HCT116 (cell line): ENCODE measurements at regions not wholly inside any gene's neighbourhood (a gene's known extent, or its start where the extent isn't known, plus 50 kb on each side); places are given as distances from the start of the nearest gene placed in this dataset.

Source experiments
- ATAC-seq: fragments of 200-7000 bp; cut with Tn5 transposase; 2 replicates; pipeline ENCODE4 v1.9.1; 2020; ENCODE audit warnings: mild to moderate bottlenecking, moderate library complexity
- BruUV-seq: library from RNA; stranded (reverse); fragments of 400-500 nt; replicated peaks from 2 replicates; lab custom pipeline; 2021; lab: Mats Ljungman, UMichigan
- CTCF ChIA-PET: fragments of 300-600 bp; sonication (Branson Sonifier 250); formaldehyde crosslinking; loops from one replicate; lab custom pipeline; 2021; ENCODE audit warnings: antibody characterized with exemption; lab: Charles Lee
- POLR2A ChIA-PET: fragments of 300-600, 350-600 bp; sonication (Branson Sonifier 250); formaldehyde crosslinking; loops from one replicate; lab custom pipeline; 2021; ENCODE audit warnings: antibody characterized with exemption; lab: Charles Lee
- RAD21 ChIA-PET, 2 experiments: fragments of 300-600 bp; sonication (Branson Sonifier 250); formaldehyde crosslinking; loops; one replicate each; lab custom pipeline; 2023; ENCODE audit warnings: low total read pairs in 2 of 2; ENCODE audit not compliant: uncharacterized antibody in 2 of 2, unreplicated experiment in 2 of 2, low non-redundant PET in 1 of 2; lab: Charles Lee
- DNase-seq: peaks from one replicate; pipeline ENCODE4 v3.0.0-alpha.2; 2010; ENCODE audit warnings: low read depth, low spot score
- H2AFZ ChIP-seq: fragments of 200-600 bp; shearing (Covaris generic), sonication (generic); 2 replicates; pipeline ENCODE4 v1.6.1; 2017; ENCODE audit warnings: low read depth, mixed run types, mixed read lengths, antibody characterized with exemption, low read length; ENCODE audit not compliant: poor library complexity, severe bottlenecking
- H3K27ac ChIP-seq: 2 replicates; pipeline ENCODE4 v1.5.1; 2012; ENCODE audit warnings: low read depth, low read length
- H3K27me3 ChIP-seq: fragments of 200-600 bp; sonication (generic); 2 replicates; pipeline ENCODE4 v1.6.1; 2016; ENCODE audit warnings: mixed run types, low read length, mixed read lengths; ENCODE audit not compliant: insufficient read depth
- H3K36me3 ChIP-seq, 2 experiments: fragments of 200-500 bp in 1 of 2; fragments of 200-600 bp in 1 of 2; sonication (Bioruptor generic) in 1 of 2; sonication (generic) in 1 of 2; 2 replicates each; pipeline versions ENCODE4 v1.5.1 to v1.6.1; 2014 to 2016; ENCODE audit warnings: low read length in 2 of 2, inconsistent platforms in 1 of 2, mixed read lengths in 1 of 2, mixed run types in 1 of 2; ENCODE audit not compliant: insufficient read depth in 2 of 2, control insufficient read depth in 1 of 2
- H3K4me1 ChIP-seq, 2 experiments: fragments of 200-600 bp in 1 of 2; sonication (generic) in 1 of 2; 2 replicates each; pipeline versions ENCODE4 v1.5.1 to v1.6.1; 2012 to 2017; ENCODE audit warnings: low read length in 2 of 2, inconsistent platforms in 1 of 2, mild to moderate bottlenecking in 1 of 2, mixed read lengths in 1 of 2, mixed run types in 1 of 2, moderate library complexity in 1 of 2; ENCODE audit not compliant: insufficient read depth in 2 of 2, control insufficient read depth in 1 of 2
- H3K4me2 ChIP-seq: fragments of 200-600 bp; sonication (generic); 2 replicates; pipeline ENCODE4 v1.6.1; 2017; ENCODE audit warnings: mixed run types, low read length, mixed read lengths
- H3K4me3 ChIP-seq, 2 experiments: fragments of 200-600 bp in 1 of 2; sonication (generic) in 1 of 2; replicated peaks in 1 of 2; 2 replicates each; pipeline ENCODE4 v1.5.1; 2011 to 2016; ENCODE audit warnings: low read length in 2 of 2, control low read depth in 1 of 2, low read depth in 1 of 2, mild to moderate bottlenecking in 1 of 2, mixed read lengths in 1 of 2, mixed run types in 1 of 2
- H3K79me2 ChIP-seq: fragments of 200-600 bp; sonication (generic); 2 replicates; pipeline ENCODE4 v1.6.1; 2017; ENCODE audit warnings: mild to moderate bottlenecking, mixed run types, low read length, moderate library complexity, mixed read lengths; ENCODE audit not compliant: insufficient read depth
- H3K9ac ChIP-seq: fragments of 200-600 bp; sonication (generic); 2 replicates; pipeline ENCODE4 v1.6.1; 2016; ENCODE audit warnings: low read length, mixed read lengths
- H3K9me2 ChIP-seq: fragments of 200-600 bp; sonication (generic), shearing (Covaris generic); 2 replicates; pipeline ENCODE4 v1.6.1; 2017; ENCODE audit warnings: mixed run types, mild to moderate bottlenecking, moderate library complexity; ENCODE audit not compliant: insufficient read depth
- H3K9me3 ChIP-seq, 2 experiments: fragments of 200-500 bp in 1 of 2; fragments of 200-600 bp in 1 of 2; sonication (Bioruptor generic) in 1 of 2; sonication (generic) in 1 of 2; 2 replicates each; pipeline ENCODE4 v1.6.1; 2014 to 2017; ENCODE audit warnings: low read length in 2 of 2, mixed read lengths in 2 of 2, inconsistent platforms in 1 of 2, low read depth in 1 of 2, mild to moderate bottlenecking in 1 of 2, mixed run types in 1 of 2, moderate library complexity in 1 of 2; ENCODE audit not compliant: control insufficient read depth in 1 of 2, insufficient read depth in 1 of 2
- H4K20me1 ChIP-seq: fragments of 200-600 bp; sonication (generic), shearing (Covaris generic); 2 replicates; pipeline ENCODE4 v1.6.1; 2017; ENCODE audit warnings: mixed run types, mild to moderate bottlenecking, moderate library complexity; ENCODE audit not compliant: insufficient read depth
- CBX3 ChIP-seq: IDR thresholded peaks from 2 replicates; pipeline ENCODE4 v1.6.1; 2012; ENCODE audit warnings: low read depth
- CEBPB ChIP-seq: IDR thresholded peaks from 2 replicates; pipeline ENCODE4 v1.6.1; 2012; ENCODE audit warnings: low read depth
- EGR1 ChIP-seq: IDR thresholded peaks from 2 replicates; pipeline ENCODE4 v1.6.1; 2012; ENCODE audit warnings: low read depth
- ELF1 ChIP-seq: IDR thresholded peaks from 2 replicates; pipeline ENCODE4 v1.6.1; 2012; ENCODE audit warnings: low read depth, borderline replicate concordance
- EZH2 ChIP-seq: fragments of 200-600 bp; sonication (generic); IDR thresholded peaks from 2 replicates; pipeline ENCODE4 v1.6.1; 2017; ENCODE audit warnings: antibody characterized with exemption, mixed run types
- FOSL1 ChIP-seq: IDR thresholded peaks from 2 replicates; pipeline ENCODE4 v1.6.1; 2012; ENCODE audit warnings: low read depth
- JUND ChIP-seq: IDR thresholded peaks from 2 replicates; pipeline ENCODE4 v1.6.1; 2012
- POLR2A ChIP-seq: IDR thresholded peaks from 2 replicates; pipeline ENCODE4 v1.7.0; 2011; ENCODE audit warnings: borderline replicate concordance; ENCODE audit not compliant: insufficient read depth, insufficient read length; ENCODE audit errors: extremely low read depth
- POLR2AphosphoS5 ChIP-seq: IDR thresholded peaks from 2 replicates; pipeline ENCODE4 v1.6.1; 2011; ENCODE audit warnings: mild to moderate bottlenecking, low read depth, low read length, moderate library complexity
- RAD21 ChIP-seq: IDR thresholded peaks from 2 replicates; pipeline ENCODE4 v1.6.1; 2012; ENCODE audit warnings: low read depth, mild to moderate bottlenecking
- YY1 ChIP-seq: IDR thresholded peaks from 2 replicates; pipeline ENCODE4 v1.6.1; 2011; ENCODE audit warnings: low read length, low read depth, moderate library complexity, mild to moderate bottlenecking; ENCODE audit not compliant: insufficient replicate concordance; ENCODE audit errors: extremely low read depth
- ZFX ChIP-seq: fragments of 450-650 bp; IDR thresholded peaks from 2 replicates; pipeline ENCODE4 v1.6.1; 2017
- ZNF274 ChIP-seq: fragments of 200-500 bp; sonication (Bioruptor generic); IDR thresholded peaks from 2 replicates; pipeline ENCODE4 v1.6.1; 2014; ENCODE audit warnings: mild to moderate bottlenecking, low read depth, low read length, inconsistent platforms
- intact Hi-C: fragments of 100-400 bp; cut with micrococcal nuclease; formaldehyde crosslinking; loops from 2 replicates; pipeline ENCODE4 v1.10.0; 2022
- TF ChIP-seq, protein P1 (sequence below): IDR thresholded peaks from 2 replicates; pipeline ENCODE4 v1.6.1; 2012; ENCODE audit warnings: low read depth
- TF ChIP-seq, protein P2 (sequence below): IDR thresholded peaks from 2 replicates; pipeline ENCODE4 v1.6.1; 2012
- TF ChIP-seq, protein P3 (sequence below): IDR thresholded peaks from 2 replicates; pipeline ENCODE4 v1.6.1; 2012

DNA sequence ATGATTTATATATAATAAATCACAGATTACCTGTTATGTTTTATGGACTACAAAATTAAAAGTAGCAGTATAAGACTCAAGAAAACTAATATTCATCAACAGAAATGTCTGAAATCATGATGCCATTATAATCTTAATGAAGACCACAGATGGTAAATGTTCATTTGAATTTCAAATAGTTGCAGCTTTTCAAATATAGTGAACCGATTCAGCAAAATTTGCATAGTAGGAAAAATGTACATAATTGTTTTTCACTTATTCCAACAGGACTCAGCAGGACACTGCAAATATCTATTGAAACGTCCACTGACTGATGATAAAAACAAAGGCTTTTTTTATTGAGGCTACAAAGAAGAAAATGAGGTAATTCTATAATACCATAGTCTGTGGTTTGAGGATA is 51.2 kb upstream of the LSM8 start:
- RAD21 ChIA-PET, result no interaction called here
- TF ChIP-seq FOSL1 (no peak), POLR2AphosphoS5 (no peak), CBX3 (no peak), POLR2A (no peak), ZNF274 (no peak), YY1 (no peak), ZFX (no peak), RAD21 (no peak), EZH2 (no peak), CEBPB (no peak), EGR1 (no peak), JUND (no peak), ELF1 (no peak)
- TF ChIP-seq, protein P1, sequence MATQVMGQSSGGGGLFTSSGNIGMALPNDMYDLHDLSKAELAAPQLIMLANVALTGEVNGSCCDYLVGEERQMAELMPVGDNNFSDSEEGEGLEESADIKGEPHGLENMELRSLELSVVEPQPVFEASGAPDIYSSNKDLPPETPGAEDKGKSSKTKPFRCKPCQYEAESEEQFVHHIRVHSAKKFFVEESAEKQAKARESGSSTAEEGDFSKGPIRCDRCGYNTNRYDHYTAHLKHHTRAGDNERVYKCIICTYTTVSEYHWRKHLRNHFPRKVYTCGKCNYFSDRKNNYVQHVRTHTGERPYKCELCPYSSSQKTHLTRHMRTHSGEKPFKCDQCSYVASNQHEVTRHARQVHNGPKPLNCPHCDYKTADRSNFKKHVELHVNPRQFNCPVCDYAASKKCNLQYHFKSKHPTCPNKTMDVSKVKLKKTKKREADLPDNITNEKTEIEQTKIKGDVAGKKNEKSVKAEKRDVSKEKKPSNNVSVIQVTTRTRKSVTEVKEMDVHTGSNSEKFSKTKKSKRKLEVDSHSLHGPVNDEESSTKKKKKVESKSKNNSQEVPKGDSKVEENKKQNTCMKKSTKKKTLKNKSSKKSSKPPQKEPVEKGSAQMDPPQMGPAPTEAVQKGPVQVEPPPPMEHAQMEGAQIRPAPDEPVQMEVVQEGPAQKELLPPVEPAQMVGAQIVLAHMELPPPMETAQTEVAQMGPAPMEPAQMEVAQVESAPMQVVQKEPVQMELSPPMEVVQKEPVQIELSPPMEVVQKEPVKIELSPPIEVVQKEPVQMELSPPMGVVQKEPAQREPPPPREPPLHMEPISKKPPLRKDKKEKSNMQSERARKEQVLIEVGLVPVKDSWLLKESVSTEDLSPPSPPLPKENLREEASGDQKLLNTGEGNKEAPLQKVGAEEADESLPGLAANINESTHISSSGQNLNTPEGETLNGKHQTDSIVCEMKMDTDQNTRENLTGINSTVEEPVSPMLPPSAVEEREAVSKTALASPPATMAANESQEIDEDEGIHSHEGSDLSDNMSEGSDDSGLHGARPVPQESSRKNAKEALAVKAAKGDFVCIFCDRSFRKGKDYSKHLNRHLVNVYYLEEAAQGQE, result no peak
- TF ChIP-seq, protein P2, sequence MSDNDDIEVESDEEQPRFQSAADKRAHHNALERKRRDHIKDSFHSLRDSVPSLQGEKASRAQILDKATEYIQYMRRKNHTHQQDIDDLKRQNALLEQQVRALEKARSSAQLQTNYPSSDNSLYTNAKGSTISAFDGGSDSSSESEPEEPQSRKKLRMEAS, result no peak
- TF ChIP-seq, protein P3, sequence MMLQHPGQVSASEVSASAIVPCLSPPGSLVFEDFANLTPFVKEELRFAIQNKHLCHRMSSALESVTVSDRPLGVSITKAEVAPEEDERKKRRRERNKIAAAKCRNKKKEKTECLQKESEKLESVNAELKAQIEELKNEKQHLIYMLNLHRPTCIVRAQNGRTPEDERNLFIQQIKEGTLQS, result no peak
- TF ChIP-seq, all 23 proteins: peak for 0
- Histone ChIP-seq H2AFZ (no peak overlapping the region), H3K4me3 (no peak overlapping the region), H3K9ac (no peak overlapping the region), H3K9me3 (no peaks in the 10 kb centered on the region), H3K27ac (no peak overlapping the region), H3K4me1 (no peaks in the 10 kb centered on the region), H3K36me3 (no peaks in the 10 kb centered on the region), H3K79me2 (no peaks in the 10 kb centered on the region), H3K27me3 (no peaks in the 10 kb centered on the region), H4K20me1 (no peaks in the 10 kb centered on the region), H3K4me2 (no peak overlapping the region), H3K9me2 (no peaks in the 10 kb centered on the region)
- BruUV-seq, result no TSS peak
- CTCF ChIA-PET, result no interaction called here
- no peak for DNase-seq
- intact Hi-C loops, result no loop called here
- POLR2A ChIA-PET, result no interaction called here
- ATAC-seq, result no peak
